Panc1 (cell line): ENCODE measurements at regions not wholly inside any gene's neighbourhood (a gene's known extent, or its start where the extent isn't known, plus 50 kb on each side); places are given as distances from the start of the nearest gene placed in this dataset.

Experiments
- TCF7L2 ChIP-seq: IDR thresholded peaks from 2 replicates; pipeline ENCODE4 v1.6.1; 2011; ENCODE audit warnings: mild to moderate bottlenecking, low read depth, low read length, inconsistent platforms
- TF ChIP-seq, protein P1 (sequence below): fragments of 450-650 bp; IDR thresholded peaks from 2 replicates; pipeline ENCODE4 v1.5.1; 2017; ENCODE audit warnings: mild to moderate bottlenecking
- TF ChIP-seq, protein P2 (sequence below), 2 experiments: IDR thresholded peaks; 2 replicates each; pipeline ENCODE4 v1.6.1; 2011 to 2012; ENCODE audit warnings: low read depth in 2 of 2, control low read depth in 1 of 2, low read length in 1 of 2, mild to moderate bottlenecking in 1 of 2, moderate library complexity in 1 of 2; ENCODE audit not compliant: insufficient read depth in 1 of 2

DNA sequence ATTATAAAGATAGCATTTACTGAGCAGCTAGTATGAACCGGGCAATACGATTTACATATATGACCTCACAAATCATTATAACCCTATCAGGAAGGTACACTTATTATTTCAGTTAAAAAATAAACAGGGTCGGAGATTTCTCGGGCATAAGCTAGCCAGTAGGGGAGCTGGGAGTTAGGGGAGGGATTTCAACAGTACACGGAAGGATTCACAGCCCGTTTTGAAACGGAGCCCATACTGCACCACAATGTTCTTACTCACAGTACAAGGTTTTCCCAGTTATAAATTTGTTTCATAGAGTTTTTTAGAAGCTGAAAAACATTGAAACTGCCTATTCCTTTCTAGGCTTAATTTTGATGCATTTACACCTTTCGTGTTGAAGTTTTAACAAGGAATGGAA lies 607.1 kb downstream of the HDGFL1 start:
- TF ChIP-seq, protein P1, sequence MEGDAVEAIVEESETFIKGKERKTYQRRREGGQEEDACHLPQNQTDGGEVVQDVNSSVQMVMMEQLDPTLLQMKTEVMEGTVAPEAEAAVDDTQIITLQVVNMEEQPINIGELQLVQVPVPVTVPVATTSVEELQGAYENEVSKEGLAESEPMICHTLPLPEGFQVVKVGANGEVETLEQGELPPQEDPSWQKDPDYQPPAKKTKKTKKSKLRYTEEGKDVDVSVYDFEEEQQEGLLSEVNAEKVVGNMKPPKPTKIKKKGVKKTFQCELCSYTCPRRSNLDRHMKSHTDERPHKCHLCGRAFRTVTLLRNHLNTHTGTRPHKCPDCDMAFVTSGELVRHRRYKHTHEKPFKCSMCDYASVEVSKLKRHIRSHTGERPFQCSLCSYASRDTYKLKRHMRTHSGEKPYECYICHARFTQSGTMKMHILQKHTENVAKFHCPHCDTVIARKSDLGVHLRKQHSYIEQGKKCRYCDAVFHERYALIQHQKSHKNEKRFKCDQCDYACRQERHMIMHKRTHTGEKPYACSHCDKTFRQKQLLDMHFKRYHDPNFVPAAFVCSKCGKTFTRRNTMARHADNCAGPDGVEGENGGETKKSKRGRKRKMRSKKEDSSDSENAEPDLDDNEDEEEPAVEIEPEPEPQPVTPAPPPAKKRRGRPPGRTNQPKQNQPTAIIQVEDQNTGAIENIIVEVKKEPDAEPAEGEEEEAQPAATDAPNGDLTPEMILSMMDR: no peak
- TF ChIP-seq TCF7L2: no peak
- TF ChIP-seq, protein P2, sequence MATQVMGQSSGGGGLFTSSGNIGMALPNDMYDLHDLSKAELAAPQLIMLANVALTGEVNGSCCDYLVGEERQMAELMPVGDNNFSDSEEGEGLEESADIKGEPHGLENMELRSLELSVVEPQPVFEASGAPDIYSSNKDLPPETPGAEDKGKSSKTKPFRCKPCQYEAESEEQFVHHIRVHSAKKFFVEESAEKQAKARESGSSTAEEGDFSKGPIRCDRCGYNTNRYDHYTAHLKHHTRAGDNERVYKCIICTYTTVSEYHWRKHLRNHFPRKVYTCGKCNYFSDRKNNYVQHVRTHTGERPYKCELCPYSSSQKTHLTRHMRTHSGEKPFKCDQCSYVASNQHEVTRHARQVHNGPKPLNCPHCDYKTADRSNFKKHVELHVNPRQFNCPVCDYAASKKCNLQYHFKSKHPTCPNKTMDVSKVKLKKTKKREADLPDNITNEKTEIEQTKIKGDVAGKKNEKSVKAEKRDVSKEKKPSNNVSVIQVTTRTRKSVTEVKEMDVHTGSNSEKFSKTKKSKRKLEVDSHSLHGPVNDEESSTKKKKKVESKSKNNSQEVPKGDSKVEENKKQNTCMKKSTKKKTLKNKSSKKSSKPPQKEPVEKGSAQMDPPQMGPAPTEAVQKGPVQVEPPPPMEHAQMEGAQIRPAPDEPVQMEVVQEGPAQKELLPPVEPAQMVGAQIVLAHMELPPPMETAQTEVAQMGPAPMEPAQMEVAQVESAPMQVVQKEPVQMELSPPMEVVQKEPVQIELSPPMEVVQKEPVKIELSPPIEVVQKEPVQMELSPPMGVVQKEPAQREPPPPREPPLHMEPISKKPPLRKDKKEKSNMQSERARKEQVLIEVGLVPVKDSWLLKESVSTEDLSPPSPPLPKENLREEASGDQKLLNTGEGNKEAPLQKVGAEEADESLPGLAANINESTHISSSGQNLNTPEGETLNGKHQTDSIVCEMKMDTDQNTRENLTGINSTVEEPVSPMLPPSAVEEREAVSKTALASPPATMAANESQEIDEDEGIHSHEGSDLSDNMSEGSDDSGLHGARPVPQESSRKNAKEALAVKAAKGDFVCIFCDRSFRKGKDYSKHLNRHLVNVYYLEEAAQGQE (IDR thresholded peaks at IDR 0.05; ENCODE audit: insufficient read depth in 1 of 2, low read depth in 2 of 2, low read length in 1 of 2): no peak
